Keratinocyte (primary cell): ENCODE measurements at regions not wholly inside any gene's neighbourhood (a gene's known extent, or its start where the extent isn't known, plus 50 kb on each side); places are given as distances from the start of the nearest gene placed in this dataset.

ENCODE experiments used
- DNase-seq: peaks from one replicate; pipeline ENCODE4 v3.0.0-alpha.2; 2011; ENCODE audit warnings: low read depth, missing footprints, low spot score
- FAIRE-seq: peaks from 2 replicates; lab custom pipeline; 2011; peaks lifted over from hg19 to GRCh38; lab: Jason Lieb, UNC
- H2AFZ ChIP-seq: 2 replicates; pipeline ENCODE4 v1.6.0; 2012; ENCODE audit warnings: low read length, control low read depth, inconsistent platforms; ENCODE audit not compliant: control insufficient read depth
- H3K27ac ChIP-seq: 2 replicates; pipeline ENCODE4 v1.5.1; 2011; ENCODE audit warnings: low read length; ENCODE audit not compliant: control insufficient read depth, insufficient read depth
- H3K27me3 ChIP-seq: 3 replicates; pipeline ENCODE4 v1.6.0; 2011; ENCODE audit warnings: low read length; ENCODE audit not compliant: control insufficient read depth, insufficient read depth; ENCODE audit errors: extremely low read depth
- H3K36me3 ChIP-seq, 2 experiments: 2 replicates in 1 of 2; 3 replicates in 1 of 2; pipeline ENCODE4 v1.5.1; 2011; ENCODE audit warnings: low read length in 2 of 2, mild to moderate bottlenecking in 1 of 2; ENCODE audit not compliant: control insufficient read depth in 2 of 2, insufficient read depth in 2 of 2; ENCODE audit errors: extremely low read depth in 1 of 2
- H3K4me1 ChIP-seq: 3 replicates; pipeline ENCODE4 v1.5.1; 2011; ENCODE audit warnings: low read length; ENCODE audit not compliant: control insufficient read depth, insufficient read depth; ENCODE audit errors: extremely low read depth
- H3K4me2 ChIP-seq: 3 replicates; pipeline ENCODE4 v1.6.0; 2011; ENCODE audit warnings: low read depth, low read length; ENCODE audit not compliant: control insufficient read depth, insufficient read depth; ENCODE audit errors: extremely low read depth
- H3K4me3 ChIP-seq, 3 experiments: fragments of 200-600 bp in 1 of 3; sonication (generic) in 1 of 3; 2 replicates in 2 of 3; 3 replicates in 1 of 3; pipeline ENCODE4 v1.5.1; 2011 to 2016; ENCODE audit warnings: low read length in 3 of 3, mild to moderate bottlenecking in 3 of 3, control low read depth in 2 of 3, inconsistent platforms in 1 of 3, low read depth in 1 of 3, mixed read lengths in 1 of 3, mixed run types in 1 of 3, moderate library complexity in 1 of 3; ENCODE audit not compliant: control insufficient read depth in 2 of 3, insufficient read depth in 2 of 3; ENCODE audit errors: extremely low read depth in 1 of 3
- H3K79me2 ChIP-seq: 2 replicates; pipeline ENCODE4 v1.6.0; 2012; ENCODE audit warnings: low read length; ENCODE audit not compliant: control insufficient read depth, insufficient read depth
- H3K9ac ChIP-seq: 3 replicates; pipeline ENCODE4 v1.6.0; 2011; ENCODE audit warnings: low read length; ENCODE audit not compliant: control insufficient read depth, insufficient read depth; ENCODE audit errors: extremely low read depth
- H3K9me1 ChIP-seq: 3 replicates; pipeline ENCODE4 v1.6.0; 2011; ENCODE audit warnings: low read length; ENCODE audit not compliant: control insufficient read depth, insufficient read depth; ENCODE audit errors: extremely low read depth
- H3K9me3 ChIP-seq: 2 replicates; pipeline ENCODE4 v1.5.1; 2012; ENCODE audit warnings: low read depth, low read length; ENCODE audit not compliant: control insufficient read depth
- H4K20me1 ChIP-seq: 3 replicates; pipeline ENCODE4 v1.6.0; 2011; ENCODE audit warnings: low read length; ENCODE audit not compliant: control insufficient read depth, insufficient read depth; ENCODE audit errors: extremely low read depth
- EZH2 ChIP-seq: IDR thresholded peaks from one replicate; pipeline ENCODE4 v1.6.1; 2012; ENCODE audit warnings: inconsistent platforms, mild to moderate bottlenecking, low read length, moderate library complexity
- dilution Hi-C: fragments of 300-500 bp; cut with MboI; formaldehyde crosslinking; loops from one replicate; pipeline ENCODE4 v1.7.0; 2020; ENCODE audit warnings: low sequenced_read_pairs; ENCODE audit not compliant: extremely low pct_ligation_motif_present
- TF ChIP-seq, protein P1 (sequence below), 3 experiments: IDR thresholded peaks in 1 of 3; conservative IDR thresholded peaks in 1 of 3; optimal IDR thresholded peaks in 1 of 3; 2 replicates in 2 of 3; 3 replicates in 1 of 3; pipeline versions ENCODE3 to v1.5.1; 2011; ENCODE audit warnings: low read length in 3 of 3, mild to moderate bottlenecking in 3 of 3, moderate library complexity in 2 of 3, control low read depth in 1 of 3, inconsistent platforms in 1 of 3; ENCODE audit not compliant: insufficient read depth in 2 of 3; ENCODE audit errors: extremely low read depth in 1 of 3

DNA sequence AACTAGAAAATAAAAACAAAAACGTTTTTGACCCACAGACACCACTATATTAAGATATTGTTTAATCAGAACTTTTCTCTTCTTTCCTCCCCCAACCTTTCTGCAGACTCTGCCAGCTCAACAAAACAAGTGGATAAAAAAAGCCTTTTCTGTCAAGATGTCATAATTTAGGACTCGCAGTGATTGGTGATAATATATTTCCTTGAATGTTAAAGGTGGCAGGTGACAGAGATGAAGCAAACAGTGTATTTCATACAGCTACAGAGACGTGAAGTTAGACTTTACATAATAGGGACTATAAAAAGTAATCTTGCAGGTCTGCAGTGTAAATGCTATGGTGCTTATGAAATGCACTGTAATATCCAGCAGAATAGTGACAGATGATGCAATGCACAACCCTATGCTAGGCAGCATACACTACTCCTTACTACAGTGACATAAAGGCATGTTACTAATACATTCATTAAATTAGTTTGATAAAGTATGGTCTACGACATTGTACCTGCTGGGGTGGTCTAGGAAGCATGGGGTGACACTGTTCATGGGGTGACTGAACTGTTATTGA is 326.7 kb upstream of the GRAMD2B start:
- Histone ChIP-seq H3K79me2 (no peaks in the 10 kb centered on the region), H2AFZ (no peak overlapping the region), H3K4me2 (no peak overlapping the region), H3K4me1 (peaks cover 5% of the 10 kb centered on the region), H3K9me1 (no peaks in the 10 kb centered on the region), H3K36me3 (no peaks in the 10 kb centered on the region), H3K27me3 (no peaks in the 10 kb centered on the region), H4K20me1 (no peaks in the 10 kb centered on the region), H3K4me3 (no peak overlapping the region), H3K9ac (no peak overlapping the region), H3K27ac (no peak overlapping the region), H3K9me3 (no peaks in the 10 kb centered on the region)
- TF ChIP-seq EZH2, result no peak
- TF ChIP-seq, protein P1, sequence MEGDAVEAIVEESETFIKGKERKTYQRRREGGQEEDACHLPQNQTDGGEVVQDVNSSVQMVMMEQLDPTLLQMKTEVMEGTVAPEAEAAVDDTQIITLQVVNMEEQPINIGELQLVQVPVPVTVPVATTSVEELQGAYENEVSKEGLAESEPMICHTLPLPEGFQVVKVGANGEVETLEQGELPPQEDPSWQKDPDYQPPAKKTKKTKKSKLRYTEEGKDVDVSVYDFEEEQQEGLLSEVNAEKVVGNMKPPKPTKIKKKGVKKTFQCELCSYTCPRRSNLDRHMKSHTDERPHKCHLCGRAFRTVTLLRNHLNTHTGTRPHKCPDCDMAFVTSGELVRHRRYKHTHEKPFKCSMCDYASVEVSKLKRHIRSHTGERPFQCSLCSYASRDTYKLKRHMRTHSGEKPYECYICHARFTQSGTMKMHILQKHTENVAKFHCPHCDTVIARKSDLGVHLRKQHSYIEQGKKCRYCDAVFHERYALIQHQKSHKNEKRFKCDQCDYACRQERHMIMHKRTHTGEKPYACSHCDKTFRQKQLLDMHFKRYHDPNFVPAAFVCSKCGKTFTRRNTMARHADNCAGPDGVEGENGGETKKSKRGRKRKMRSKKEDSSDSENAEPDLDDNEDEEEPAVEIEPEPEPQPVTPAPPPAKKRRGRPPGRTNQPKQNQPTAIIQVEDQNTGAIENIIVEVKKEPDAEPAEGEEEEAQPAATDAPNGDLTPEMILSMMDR (optimal IDR thresholded peaks at IDR 0.05 in 1 of 3, IDR thresholded peaks at IDR 0.05 in 1 of 3, conservative IDR thresholded peaks at IDR 0.05 in 1 of 3; ENCODE audit: extremely low read depth in 1 of 3, insufficient read depth in 2 of 3, low read length in 3 of 3), result no peak
- dilution Hi-C loops, result no loop called here
- FAIRE-seq, result no peak
- DNase-seq, result no peak

DNA sequence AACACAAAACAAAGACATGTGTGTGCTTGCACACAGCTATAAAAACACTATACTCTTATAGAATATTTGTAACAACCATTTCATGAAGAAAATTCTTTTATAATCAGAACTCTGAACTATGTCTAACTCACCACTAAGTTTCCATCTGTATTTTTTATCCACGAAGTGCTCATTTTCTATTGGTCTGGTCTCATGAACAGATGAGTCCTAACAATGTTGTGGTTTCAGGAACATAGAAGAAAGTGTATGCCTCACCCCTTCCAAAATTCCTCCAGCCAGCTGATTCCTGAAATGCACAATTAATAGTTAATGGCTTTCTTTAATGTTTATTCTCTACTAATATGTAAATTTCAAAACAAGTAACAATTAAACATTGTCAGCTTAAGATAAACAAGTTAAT is 325.3 kb upstream of the GRAMD2B start:
- FAIRE-seq (no peak), DNase-seq (no peak)
- H3K4me2 ChIP-seq, result no peak overlapping the region
- no peak overlapping the region for H2AFZ ChIP-seq
- H3K27ac ChIP-seq, result no peak overlapping the region
- no peaks in the 10 kb centered on the region for H3K36me3 ChIP-seq
- H3K27me3 ChIP-seq, result no peaks in the 10 kb centered on the region
- no peak overlapping the region for H3K4me3 ChIP-seq
- TF ChIP-seq, protein P1 (optimal IDR thresholded peaks at IDR 0.05 in 1 of 3, IDR thresholded peaks at IDR 0.05 in 1 of 3, conservative IDR thresholded peaks at IDR 0.05 in 1 of 3; ENCODE audit: extremely low read depth in 1 of 3, insufficient read depth in 2 of 3, low read length in 3 of 3), result no peak
- TF ChIP-seq EZH2, result no peak
- H4K20me1 ChIP-seq, result no peaks in the 10 kb centered on the region
- dilution Hi-C loops, result no loop called here
- H3K9me1 ChIP-seq, result no peaks in the 10 kb centered on the region
- H3K9ac ChIP-seq, result no peak overlapping the region
- no peaks in the 10 kb centered on the region for H3K79me2 ChIP-seq
- H3K4me1 ChIP-seq, result peaks cover 5% of the 10 kb centered on the region
- no peaks in the 10 kb centered on the region for H3K9me3 ChIP-seq
